HUES64 (cell line): ENCODE measurements at regions not wholly inside any gene's neighbourhood (a gene's known extent, or its start where the extent isn't known, plus 50 kb on each side); places are given as distances from the start of the nearest gene placed in this dataset.

Experiments
- H3K27ac ChIP-seq: 2 replicates; pipeline ENCODE4 v1.7.0; 2013; ENCODE audit warnings: low read depth, low read length, inconsistent platforms
- H3K27me3 ChIP-seq: 2 replicates; pipeline ENCODE4 v1.6.1; 2013; ENCODE audit warnings: mild to moderate bottlenecking, low read length; ENCODE audit not compliant: insufficient read depth
- H3K36me3 ChIP-seq: 2 replicates; pipeline ENCODE4 v1.6.1; 2013; ENCODE audit warnings: mild to moderate bottlenecking, low read length; ENCODE audit not compliant: insufficient read depth
- H3K4me1 ChIP-seq: 2 replicates; pipeline ENCODE4 v1.6.1; 2013; ENCODE audit warnings: mild to moderate bottlenecking, low read length, moderate library complexity; ENCODE audit not compliant: insufficient read depth
- H3K4me3 ChIP-seq: 2 replicates; pipeline ENCODE4 v1.5.1; 2013; ENCODE audit warnings: mild to moderate bottlenecking, low read length, moderate library complexity
- H3K9ac ChIP-seq: 2 replicates; pipeline ENCODE4 v1.6.1; 2013; ENCODE audit warnings: mild to moderate bottlenecking, low read depth, low read length
- H3K9me3 ChIP-seq: 2 replicates; pipeline ENCODE4 v1.6.1; 2013; ENCODE audit warnings: low read depth, low read length; ENCODE audit not compliant: insufficient read depth
- WGBS: fragments of 150-250, 120-280 bp; methylation state at CpG from one replicate; pipeline ENCODE4 v1.1.7; 2013; ENCODE audit warnings: missing lambda C conversion rate; 5-methylcytosine and 5-hydroxymethylcytosine counted together

DNA sequence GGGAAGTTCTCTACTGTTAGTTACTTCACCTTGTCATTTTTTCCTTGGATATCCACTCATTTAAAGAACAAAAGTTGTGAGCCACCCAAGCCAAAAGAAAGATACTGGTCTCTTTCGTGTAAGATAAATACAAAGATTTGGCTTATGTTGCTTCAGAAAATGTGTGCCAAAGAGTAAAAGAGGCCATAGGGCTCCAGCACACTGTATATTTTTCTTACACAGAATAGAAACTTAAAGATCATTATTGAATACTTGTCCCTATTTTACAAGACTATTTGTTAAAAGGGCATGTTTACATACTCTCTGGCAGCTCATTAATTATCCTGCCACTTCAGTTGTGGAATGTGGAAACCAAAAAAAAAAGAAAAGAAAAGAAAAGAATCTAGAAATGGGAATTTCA is 284.2 kb upstream of the LRRC7 start:
- WGBS: 90% methylated on average over 1 of the region's 1 CpG
- Histone ChIP-seq H3K36me3 (no peaks in the 10 kb centered on the region), H3K4me3 (no peak overlapping the region), H3K27me3 (no peaks in the 10 kb centered on the region), H3K27ac (no peak overlapping the region), H3K4me1 (peaks cover 13% of the 10 kb centered on the region), H3K9me3 (no peaks in the 10 kb centered on the region), H3K9ac (no peak overlapping the region)

DNA sequence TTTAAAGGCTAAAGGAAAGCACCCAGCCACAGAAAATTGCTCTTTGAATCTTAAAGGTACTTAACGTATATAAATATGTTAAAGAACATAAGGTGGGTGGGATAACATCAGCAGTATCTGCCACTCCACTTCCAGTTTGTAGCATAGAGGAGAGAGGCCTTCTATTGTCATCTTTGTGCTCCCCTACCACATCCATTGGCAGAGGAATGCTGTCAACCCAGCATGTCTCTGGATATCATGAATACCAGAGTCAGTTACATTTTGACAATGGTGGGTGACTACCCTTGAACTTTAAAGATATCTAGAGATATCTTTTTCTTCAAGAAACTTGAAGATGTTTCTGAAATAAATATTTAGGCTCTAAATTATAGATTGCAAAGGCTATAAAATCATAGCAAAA is 283.2 kb upstream of the LRRC7 start:
- H3K27ac ChIP-seq: no peak overlapping the region
- WGBS: no CpG with 5 or more reads among the region's 1 CpG
- H3K4me1 ChIP-seq: peaks cover 13% of the 10 kb centered on the region
- H3K9ac ChIP-seq: no peak overlapping the region
- H3K36me3 ChIP-seq: no peaks in the 10 kb centered on the region
- H3K9me3 ChIP-seq: no peaks in the 10 kb centered on the region
- H3K27me3 ChIP-seq: no peaks in the 10 kb centered on the region
- H3K4me3 ChIP-seq: no peak overlapping the region

DNA sequence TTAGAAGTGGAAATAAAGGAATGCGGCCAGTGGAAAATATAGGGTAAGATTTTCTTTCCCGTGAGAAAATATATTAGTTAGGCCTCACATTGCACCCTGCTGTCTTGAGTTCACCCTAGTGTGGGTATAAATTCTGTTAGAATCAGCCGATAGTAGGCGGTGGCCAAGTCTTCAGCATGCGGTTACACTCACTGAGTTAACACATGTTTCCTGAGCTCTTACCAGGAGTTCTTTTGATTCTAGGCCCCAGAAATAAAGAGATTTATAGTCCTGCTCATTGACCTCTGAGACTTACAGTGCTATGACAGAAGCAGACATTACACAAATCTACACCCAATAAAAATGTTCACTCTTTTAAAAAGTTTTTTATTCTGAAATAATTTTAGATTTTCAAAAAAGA is 279.3 kb upstream of the LRRC7 start:
- Histone ChIP-seq H3K36me3 (no peaks in the 10 kb centered on the region), H3K9me3 (no peaks in the 10 kb centered on the region), H3K27ac (no peak overlapping the region), H3K4me3 (no peak overlapping the region), H3K27me3 (no peaks in the 10 kb centered on the region), H3K4me1 (peaks cover 12% of the 10 kb centered on the region), H3K9ac (no peak overlapping the region)
- WGBS: 94% methylated on average over 5 of the region's 5 CpGs

DNA sequence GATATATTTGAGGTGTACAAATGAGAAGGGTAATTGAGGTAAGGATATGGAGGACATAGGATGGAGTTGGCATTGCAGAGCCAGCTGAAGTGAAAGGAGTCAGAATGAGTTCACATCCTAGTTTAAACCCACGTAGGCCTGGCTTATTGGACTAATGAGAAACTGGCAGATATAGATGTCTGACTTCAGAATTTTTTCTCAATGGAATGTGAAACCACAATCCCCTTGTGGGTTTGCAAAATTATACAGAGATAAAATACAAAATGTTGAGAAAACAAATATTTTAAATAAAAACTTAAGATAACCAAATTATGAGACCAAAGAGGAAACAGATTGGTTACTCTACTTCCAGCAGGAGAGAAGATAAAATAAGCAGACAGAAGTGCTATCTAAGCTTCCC is 277.4 kb upstream of the LRRC7 start:
- H3K9me3 ChIP-seq: no peaks in the 10 kb centered on the region
- 100% methylated on average over 1 of the region's 1 CpG for WGBS

DNA sequence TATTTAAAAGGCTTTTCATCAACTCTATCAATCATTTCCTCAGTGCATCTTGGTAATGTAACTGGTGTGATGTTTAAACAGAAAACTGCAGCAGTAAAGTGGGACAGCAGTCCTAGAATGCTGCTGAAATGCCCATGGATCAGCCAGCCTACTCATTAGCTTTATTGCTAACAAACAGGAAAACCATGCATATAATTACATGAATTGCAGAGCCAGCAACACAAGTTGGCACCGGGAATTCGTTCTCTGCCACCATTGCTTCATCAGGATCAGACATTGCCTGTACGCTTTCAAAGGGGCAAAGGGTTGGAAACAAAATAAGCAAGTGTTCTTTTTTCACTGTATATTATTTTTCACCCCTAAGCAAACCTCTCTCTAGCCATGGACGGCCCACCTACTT is 276.2 kb upstream of the LRRC7 start:
- 98% methylated on average over 3 of the region's 4 CpGs for WGBS
- no peaks in the 10 kb centered on the region for H3K4me1 ChIP-seq
- no peaks in the 10 kb centered on the region for H3K36me3 ChIP-seq
- H3K9ac ChIP-seq: no peak overlapping the region
- no peak overlapping the region for H3K27ac ChIP-seq
- no peaks in the 10 kb centered on the region for H3K27me3 ChIP-seq
- no peaks in the 10 kb centered on the region for H3K9me3 ChIP-seq
- no peak overlapping the region for H3K4me3 ChIP-seq

More for the DNA sequence above, 277.4 kb upstream of the LRRC7 start:
- no peak overlapping the region for H3K27ac ChIP-seq
- no peaks in the 10 kb centered on the region for H3K4me1 ChIP-seq
- no peak overlapping the region for H3K4me3 ChIP-seq
- no peak overlapping the region for H3K9ac ChIP-seq
- H3K27me3 ChIP-seq: no peaks in the 10 kb centered on the region
- no peaks in the 10 kb centered on the region for H3K36me3 ChIP-seq

DNA sequence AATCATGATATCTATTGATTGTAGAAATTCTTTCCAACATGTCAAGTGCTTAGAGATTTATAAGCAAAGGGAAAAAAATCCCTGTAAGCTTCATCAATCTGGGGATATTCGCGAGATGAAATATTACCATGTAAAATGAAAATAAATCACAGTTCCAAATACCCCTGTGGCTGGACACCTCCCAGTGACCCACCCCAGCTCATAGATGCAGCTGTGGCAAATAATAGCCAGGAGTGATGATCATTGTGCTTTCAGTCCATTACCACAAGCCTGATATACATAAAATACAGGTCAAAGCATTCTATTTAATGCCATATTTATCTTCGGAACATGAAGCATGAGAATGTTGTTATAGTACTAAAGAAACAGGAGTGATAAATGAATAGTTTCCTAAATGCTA is 274.9 kb upstream of the LRRC7 start:
- H3K36me3 ChIP-seq: no peaks in the 10 kb centered on the region
- H3K4me3 ChIP-seq: no peak overlapping the region
- H3K27me3 ChIP-seq: no peaks in the 10 kb centered on the region
- WGBS: no CpG with 5 or more reads among the region's 3 CpGs
- no peak overlapping the region for H3K27ac ChIP-seq
- H3K9me3 ChIP-seq: no peaks in the 10 kb centered on the region
- H3K4me1 ChIP-seq: no peaks in the 10 kb centered on the region
- H3K9ac ChIP-seq: no peak overlapping the region

DNA sequence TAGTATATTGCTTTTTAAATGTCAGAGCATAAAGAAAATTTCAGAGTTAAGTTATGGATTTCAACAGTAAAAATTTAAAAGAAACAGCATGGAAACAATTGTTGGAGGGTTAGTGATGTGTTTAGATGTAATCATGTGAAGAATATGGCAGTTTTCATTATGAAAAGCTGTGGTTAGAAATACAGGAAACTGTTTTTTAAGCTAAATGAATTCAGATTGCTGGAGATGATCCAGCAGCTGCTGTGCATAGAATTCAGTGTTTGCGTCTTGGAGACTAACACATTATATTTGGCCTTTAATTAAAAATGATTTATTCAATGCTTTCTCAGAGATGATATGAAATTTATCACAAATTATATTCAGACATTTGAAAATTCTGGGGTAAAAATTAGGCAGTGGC is 273.6 kb upstream of the LRRC7 start:
- Histone ChIP-seq H3K4me3 (no peak overlapping the region), H3K4me1 (no peaks in the 10 kb centered on the region), H3K27me3 (no peaks in the 10 kb centered on the region), H3K36me3 (no peaks in the 10 kb centered on the region), H3K9me3 (no peaks in the 10 kb centered on the region), H3K27ac (no peak overlapping the region), H3K9ac (no peak overlapping the region)
- WGBS: no CpG with 5 or more reads among the region's 1 CpG

DNA sequence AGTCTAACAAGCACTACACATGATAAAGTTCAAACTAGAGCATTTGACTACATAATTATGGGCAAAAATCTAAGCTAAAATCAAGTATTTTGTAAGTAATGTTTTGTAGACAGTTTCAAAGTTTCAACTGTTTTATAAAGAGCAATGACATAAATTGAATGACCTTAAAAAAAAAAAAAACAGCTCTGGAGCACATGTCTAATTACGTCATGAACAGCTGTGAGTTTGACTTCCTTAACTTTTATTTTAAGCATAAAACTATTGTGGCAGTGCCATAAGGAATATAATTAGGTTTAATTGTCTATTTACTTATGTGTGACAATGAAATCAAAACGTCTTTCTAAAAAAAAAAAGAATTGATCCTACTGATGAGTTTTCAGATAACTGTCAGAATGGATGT is 272.5 kb upstream of the LRRC7 start:
- Histone ChIP-seq H3K27me3 (no peaks in the 10 kb centered on the region), H3K9me3 (no peaks in the 10 kb centered on the region), H3K27ac (no peak overlapping the region), H3K4me1 (no peaks in the 10 kb centered on the region), H3K36me3 (no peaks in the 10 kb centered on the region), H3K9ac (no peak overlapping the region), H3K4me3 (no peak overlapping the region)
- 95% methylated on average over 2 of the region's 2 CpGs for WGBS

DNA sequence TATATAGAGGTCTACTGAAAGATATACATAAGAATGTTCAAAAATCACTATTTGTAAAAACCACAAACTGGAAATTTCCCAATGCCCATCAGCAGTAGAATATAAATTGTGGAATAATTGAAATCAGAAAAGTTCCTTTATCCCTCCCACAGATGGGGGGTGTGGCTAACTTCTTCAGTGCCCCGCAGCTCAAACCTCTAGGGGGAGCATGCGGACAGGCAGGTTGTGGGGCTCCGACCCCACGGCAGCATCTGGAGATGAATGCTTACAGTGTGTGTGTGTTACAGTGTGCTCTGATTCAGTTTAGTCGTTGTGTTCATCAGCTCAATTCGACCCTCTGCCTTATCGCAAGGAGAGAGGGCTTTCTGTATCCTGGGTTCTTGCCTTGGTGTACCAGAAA is 262.1 kb upstream of the LRRC7 start:
- Histone ChIP-seq H3K36me3 (no peaks in the 10 kb centered on the region), H3K9ac (no peak overlapping the region), H3K4me1 (no peaks in the 10 kb centered on the region), H3K9me3 (no peaks in the 10 kb centered on the region), H3K27me3 (no peaks in the 10 kb centered on the region), H3K27ac (no peak overlapping the region), H3K4me3 (no peak overlapping the region)
- WGBS: 73% methylated on average over 7 of the region's 7 CpGs

DNA sequence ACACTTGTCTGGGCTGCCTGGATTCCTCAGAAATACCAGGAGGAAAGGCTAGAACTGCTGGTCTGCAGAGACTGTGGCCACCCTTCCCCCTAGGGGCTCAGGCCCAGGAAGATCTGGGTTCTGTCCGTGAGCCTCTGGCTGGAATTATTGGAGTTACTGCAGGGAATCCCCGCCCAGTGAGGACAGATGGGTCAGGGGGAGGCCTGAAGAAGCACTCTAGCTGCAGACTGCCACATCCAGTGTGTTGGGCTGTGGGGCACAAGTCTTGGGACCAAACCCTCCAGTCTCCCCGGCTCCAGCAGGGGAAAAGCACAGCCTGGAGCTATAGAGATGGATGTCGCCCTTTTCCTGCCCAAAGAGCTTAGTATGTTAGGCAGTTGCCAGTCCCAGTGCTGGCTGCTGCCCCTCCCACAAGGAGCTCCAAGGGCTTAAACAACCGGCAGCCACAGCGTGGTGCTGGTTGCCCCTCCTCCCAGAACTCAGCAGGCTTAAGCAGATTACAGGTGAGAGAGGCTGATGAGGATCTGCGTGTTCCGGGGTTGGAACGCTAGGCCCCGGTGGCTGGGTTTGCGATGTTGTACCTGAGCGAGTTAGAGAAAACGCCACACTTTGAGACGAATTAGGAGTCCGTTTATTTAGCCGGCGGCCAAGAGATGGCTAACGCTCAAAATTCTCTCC is 255.5 kb upstream of the LRRC7 start:
- H3K4me3 ChIP-seq: no peak overlapping the region
- H3K36me3 ChIP-seq: no peaks in the 10 kb centered on the region
- H3K9ac ChIP-seq: no peak overlapping the region
- H3K27ac ChIP-seq: no peak overlapping the region; the same call in 1 of the 2 replicates
- peaks cover 4% of the 10 kb centered on the region; the same call in 1 of the 2 replicates for H3K4me1 ChIP-seq
- H3K27me3 ChIP-seq: no peaks in the 10 kb centered on the region
- 47% methylated on average over 18 of the region's 18 CpGs for WGBS
- no peaks in the 10 kb centered on the region for H3K9me3 ChIP-seq

DNA sequence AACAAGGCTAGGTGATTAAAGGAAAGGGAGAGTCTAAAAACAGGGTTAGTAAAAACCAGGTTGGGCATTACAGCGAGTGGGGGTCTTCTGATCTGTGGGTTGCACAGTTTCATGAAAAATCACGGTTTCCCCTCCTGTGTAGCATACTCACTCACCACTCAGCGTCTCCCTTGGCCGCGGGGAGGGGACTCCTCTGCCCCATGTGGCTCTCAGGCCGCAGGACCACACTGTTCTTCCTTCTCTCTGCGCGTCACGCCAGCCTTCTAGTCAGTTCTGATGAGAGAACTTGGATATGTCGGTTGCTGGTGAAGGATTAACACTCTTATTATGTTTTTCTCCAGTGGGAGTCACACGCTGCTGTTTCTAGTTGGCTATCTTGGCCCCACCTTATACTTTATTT is 254.6 kb upstream of the LRRC7 start:
- Histone ChIP-seq H3K4me3 (no peak overlapping the region), H3K36me3 (no peaks in the 10 kb centered on the region), H3K27me3 (no peaks in the 10 kb centered on the region), H3K9me3 (no peaks in the 10 kb centered on the region), H3K9ac (no peak overlapping the region), H3K4me1 (peaks cover 4% of the 10 kb centered on the region; the same call in 1 of the 2 replicates), H3K27ac (no peak overlapping the region)
- WGBS: 93% methylated on average over 10 of the region's 11 CpGs

DNA sequence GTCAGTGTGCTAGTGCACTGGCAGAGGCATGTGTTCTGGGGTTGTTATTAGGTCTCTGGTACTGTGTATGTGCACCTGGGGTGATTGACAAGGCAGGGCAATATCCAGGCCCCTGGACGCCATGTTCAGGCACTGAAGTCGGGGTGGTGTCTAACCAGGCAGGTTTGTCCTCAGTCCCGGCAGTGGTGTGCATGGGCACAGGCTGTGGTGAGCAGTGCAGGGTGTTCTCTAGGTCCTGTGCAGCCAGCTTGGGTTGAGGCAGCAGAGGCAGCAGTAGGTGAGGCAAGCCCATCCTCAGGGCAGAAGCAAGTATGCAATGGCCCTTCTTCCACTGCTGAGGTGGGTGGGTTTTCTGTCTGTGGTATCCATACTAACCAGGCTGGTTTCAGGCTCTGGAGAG is 252.3 kb upstream of the LRRC7 start:
- 90% methylated on average over 3 of the region's 3 CpGs for WGBS
- peaks cover 4% of the 10 kb centered on the region; the same call in 1 of the 2 replicates for H3K4me1 ChIP-seq
- H3K27ac ChIP-seq: no peak overlapping the region
- no peaks in the 10 kb centered on the region for H3K27me3 ChIP-seq
- no peaks in the 10 kb centered on the region for H3K36me3 ChIP-seq
- H3K9me3 ChIP-seq: no peaks in the 10 kb centered on the region
- H3K4me3 ChIP-seq: no peak overlapping the region
- H3K9ac ChIP-seq: no peak overlapping the region
